HPDE6-E6E7 (cell line): ENCODE measurements at regions not wholly inside any gene's neighbourhood (a gene's known extent, or its start where the extent isn't known, plus 50 kb on each side); places are given as distances from the start of the nearest gene placed in this dataset.
"Not testable (repeated sequence)": the region's sequence is repeated elsewhere in the genome, so short reads cannot be mapped to it uniquely, and the experiment has no call there.

Experiments
- DNase-seq: peaks from one replicate; pipeline ENCODE4 v3.0.0; 2011; ENCODE audit warnings: missing footprints; ENCODE audit errors: extremely low spot score

DNA sequence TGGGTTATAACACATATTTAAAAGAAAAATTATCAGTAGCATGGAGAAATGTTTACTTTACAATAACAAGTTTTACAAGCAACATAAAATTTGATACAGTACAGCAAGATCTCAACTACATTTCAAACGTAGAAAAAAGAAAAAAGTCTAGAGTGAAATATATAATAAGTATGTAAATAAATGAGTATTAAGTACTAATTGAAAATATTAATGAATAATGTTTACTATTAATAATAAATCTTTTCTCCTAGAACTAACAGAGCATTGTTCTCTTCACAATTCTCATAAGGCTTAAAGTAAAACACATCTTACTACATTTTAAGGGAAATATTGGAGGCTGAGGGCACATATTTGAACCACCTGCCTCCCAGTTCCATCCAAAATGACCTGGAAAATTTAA, 72.1 kb downstream of the TMEM212 start:
- no peak for DNase-seq

DNA sequence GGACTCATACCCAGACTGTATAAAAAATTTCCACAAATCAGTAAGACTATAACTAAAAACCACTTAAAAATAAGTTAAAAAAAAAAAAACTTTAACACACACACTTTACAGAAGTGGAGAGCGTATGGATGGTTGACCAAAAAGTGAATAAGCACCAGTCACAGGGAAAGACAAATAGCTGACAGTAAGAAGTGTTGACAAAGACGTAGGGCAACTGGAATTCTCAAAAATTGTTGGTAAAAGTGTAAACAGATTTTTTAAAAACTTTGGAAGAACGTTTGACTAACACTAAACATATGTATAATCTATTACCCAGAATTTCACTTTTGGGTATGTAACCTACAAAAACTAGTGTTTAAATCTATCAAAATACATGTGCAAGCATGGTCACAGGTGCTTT, 73.7 kb downstream of the TMEM212 start:
- no peak for DNase-seq

DNA sequence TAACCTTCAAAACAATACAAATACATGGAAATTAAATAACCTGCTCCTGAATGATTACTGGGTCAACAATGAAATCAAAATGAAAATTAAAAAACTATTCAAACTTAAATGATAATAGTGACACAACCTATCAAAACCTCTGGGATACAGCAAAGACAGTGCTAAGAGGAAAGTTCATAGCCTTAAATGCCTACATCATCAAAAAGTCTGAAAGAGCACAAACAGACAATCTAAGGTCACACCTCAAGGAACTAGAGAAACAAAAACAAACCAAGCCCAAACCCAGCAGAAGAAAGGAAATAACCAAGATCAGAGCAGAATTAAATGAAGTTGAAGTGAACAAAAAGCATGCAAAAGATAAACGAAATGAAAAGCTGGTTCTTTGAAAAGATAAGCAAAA, 79.5 kb downstream of the TMEM212 start:
- not testable (repeated sequence) for DNase-seq

DNA sequence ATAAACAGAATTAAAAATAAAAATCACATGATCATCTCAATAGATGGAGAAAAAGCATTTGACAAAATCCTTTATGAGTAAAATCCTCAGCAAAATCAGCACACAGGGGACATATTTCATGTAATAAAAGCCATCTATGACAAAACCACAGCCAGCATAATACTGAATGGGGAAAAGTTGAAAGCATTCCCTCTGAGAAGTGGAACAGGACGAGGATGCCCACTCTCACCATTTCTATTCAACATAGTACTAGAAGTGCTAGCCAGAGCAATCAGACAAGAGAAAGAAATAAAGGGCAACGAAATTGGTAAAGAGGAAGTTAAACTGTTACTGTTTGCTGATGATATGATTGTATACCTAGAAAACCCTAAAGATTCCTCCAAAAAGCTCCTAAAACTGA, 80.5 kb downstream of the TMEM212 start:
- not testable (repeated sequence) for DNase-seq

DNA sequence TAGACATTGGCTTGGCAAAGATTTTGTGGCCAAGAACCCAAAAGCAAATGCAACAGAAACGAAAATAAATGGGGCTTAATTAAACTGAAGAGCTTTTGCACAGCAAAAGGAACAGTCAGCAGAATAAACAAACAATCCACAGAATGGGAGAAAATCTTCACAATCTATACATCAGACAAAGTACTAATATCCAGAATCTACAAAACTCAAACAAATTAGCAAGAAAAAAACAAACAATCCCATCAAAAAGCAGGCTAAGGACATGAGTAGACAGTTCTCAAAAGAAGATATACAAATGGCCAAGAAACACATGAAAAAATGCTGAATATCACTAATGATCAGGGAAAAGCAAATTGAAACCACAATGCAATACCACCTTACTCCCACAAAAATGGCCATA, 81.7 kb downstream of the TMEM212 start:
- DNase-seq: not testable (repeated sequence)

DNA sequence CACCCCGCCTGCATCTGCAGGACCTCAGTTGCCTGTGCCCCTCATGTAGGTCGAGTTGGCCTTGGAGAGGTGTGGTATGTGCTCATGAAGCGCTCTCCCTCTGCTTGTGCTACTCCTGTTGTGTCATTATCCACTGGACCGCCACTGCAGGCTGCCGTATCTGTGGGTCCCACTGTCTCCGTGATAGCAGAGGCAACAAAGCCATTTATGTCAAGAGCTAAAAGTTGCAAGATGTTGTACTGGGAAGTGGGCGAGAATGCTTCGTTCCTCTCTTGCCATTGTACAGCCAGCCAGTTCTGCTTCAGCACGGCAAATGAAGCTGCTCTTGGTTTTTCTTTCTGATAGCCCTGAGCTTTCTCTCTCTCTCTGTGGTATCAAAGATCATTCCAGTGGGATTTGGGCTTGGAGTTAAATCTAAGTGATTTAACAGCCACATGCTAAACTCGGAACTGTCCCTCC, 89.0 kb downstream of the TMEM212 start:
- no peak for DNase-seq

DNA sequence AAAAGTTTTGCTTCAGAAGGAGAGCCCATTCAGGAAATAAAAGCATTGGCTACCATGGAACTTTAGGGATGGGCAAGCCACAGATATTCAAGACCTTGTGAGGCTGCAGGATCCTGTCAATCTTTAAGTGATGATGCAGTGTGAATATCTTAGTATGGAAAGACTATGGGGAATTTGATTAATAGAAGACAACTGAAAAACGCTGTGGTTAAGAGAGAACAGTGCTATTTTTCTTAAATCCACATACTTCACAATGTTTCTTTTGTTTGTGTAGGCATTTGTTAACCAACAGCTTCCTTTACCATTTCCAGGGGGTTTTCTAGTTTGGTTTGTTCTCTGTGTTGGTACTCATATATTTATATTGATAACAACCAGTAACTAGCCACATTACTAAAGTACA, 90.3 kb downstream of the TMEM212 start:
- DNase-seq: no peak

DNA sequence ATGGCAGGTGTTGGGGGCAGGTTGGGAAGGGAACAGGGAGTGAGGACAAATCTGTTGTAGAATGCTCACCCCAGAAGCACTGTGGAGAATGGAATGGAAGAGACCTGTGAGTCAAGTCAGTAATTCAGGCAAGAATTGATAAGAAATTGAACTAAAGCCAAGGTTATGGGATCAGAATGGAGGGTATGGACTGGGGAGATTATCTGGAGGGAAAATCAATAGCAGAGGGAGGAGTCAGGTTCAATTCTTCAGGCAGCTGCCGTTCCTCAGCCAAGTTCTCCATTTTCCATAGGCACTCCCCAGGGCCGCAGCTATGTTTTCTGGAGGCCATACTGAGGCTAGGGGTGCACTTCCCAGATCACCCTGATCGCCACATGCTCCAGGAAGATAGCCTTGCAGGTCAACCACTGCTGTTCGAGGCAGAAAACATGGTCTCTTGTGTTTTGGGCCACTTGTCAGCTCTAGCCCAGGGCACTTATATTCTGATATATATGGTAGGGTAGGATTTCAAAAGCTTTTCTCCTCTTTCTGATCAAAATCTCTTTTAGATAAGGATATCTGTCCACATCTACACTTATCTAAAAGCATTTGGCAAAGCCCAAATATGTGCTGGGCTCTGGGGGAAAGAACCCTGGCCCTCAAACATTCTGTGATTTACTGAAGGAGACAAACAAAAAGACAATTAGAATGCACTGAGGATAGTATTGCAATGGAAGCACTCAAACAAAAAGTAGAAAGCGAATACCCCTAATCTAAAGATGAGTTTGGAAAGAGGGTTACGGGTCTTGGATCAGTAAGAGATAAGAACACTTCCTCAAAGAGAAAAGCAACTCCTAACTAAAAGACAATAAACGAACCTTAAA, 92.3 kb downstream of the TMEM212 start:
- no peak for DNase-seq

DNA sequence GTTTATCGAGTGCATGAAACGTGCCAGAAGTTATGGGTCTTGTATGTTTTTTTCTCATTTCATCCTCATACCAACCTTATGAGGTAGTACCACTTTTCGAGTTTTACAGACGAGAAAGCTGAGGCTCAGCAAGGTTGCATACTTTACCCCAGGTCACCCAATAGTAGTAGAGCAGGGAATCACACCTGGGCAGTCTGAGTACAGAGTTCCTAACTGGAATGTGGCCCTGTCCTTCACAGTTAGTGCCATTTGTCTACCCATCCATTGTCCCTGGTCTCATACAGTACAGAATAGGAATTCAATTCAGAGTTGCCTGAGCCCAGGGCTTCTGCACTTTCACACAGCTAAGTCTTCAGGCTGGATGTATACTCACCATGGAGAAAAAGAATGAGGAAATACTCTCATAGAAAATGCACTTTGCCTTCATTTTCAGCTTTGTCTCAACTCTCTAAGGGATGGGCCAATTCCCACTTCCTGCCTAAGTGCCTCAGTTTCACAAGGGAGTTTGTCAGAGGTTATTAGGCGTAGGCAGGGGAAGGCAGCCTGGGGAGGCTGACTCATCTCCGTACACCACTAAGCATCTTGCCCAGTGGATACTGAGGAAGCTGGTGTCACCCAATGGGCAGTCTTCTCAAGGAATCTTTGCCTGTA, 93.2 kb downstream of the TMEM212 start:
- DNase-seq: peak; percentile 43

DNA sequence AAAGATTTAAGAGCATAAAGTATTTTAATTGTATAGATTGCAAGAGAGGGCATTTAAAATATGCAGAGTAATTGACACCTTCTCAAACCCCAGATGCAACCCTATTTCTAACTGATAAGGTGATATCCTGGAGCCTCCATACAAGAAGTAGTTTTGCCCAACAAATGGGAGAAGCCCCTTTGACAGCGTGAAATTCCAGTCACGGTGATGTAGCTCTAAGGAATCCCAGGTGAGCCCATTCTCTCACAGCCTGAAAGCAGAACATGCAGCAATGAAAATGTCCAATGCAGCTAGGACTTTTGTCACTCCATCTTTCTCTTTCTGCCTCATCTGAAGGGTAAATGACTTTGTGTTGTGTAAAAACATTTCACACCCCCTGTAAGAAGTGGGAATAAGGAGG, 96.4 kb downstream of the TMEM212 start:
- DNase-seq: no peak

DNA sequence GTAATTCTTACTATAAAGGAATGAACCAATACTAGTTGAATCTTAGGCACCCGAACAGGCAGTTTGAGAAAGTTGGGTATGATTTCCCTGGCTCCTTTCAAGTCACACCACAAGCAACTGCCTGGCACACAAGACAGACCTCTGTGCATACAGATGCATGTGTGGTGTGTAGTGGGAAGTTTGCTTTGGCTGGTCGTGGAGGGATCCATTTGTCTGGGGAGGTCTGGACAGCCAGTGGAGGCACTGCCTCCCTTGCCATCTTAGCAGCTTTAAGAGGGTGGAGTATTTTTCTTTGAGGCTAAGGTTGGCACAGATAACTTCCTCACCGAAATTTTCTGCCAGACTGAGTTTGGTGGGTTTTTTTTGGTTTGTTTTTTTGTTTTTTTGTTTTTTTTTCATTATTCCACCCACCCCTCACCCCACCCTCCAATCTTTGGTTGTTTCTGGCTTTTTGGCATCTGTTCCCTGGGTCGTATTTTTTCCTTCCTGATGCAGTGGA, 97.1 kb downstream of the TMEM212 start:
- DNase-seq: no peak

DNA sequence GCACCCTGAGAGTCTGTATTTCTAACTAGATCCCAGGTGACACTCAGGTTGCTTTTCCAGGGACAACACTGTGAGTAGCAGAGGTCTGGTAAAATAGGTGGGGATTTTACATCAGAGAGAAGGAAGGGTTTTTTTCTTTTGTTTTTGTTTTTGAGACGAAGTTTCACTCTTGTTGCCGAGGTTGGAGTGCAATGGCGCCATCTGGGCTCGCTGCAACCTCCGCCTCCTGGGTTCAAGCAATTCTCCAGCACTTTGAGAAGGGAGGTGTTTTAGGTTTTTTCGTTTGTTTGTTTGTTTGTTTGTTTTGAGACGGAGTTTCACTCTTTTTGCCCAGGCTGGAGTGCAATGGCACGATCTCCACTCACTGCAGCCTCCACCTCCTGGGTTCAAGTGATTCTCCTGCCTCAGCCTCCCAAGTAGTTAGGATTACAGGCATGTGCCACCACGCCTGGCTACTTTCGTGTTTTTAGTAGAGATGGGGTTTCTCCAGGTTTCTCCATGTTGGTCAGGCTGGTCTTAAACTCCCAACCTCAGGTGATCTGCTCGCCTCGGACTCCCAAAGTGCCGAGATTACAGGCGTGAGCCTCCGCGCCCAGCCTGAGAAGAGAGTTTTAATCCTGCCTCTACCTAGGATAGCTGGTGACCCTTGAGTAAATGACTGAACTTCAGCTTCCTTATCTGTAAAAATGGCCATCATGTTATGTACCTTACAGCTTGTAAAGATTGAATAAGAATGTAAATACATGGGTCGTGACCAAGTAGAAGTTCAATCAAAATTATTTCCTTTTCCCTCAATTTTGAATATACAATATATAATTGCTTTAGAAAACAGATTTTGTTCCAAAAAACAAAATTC, 95.9 kb upstream of the FNDC3B start:
- no peak for DNase-seq

DNA sequence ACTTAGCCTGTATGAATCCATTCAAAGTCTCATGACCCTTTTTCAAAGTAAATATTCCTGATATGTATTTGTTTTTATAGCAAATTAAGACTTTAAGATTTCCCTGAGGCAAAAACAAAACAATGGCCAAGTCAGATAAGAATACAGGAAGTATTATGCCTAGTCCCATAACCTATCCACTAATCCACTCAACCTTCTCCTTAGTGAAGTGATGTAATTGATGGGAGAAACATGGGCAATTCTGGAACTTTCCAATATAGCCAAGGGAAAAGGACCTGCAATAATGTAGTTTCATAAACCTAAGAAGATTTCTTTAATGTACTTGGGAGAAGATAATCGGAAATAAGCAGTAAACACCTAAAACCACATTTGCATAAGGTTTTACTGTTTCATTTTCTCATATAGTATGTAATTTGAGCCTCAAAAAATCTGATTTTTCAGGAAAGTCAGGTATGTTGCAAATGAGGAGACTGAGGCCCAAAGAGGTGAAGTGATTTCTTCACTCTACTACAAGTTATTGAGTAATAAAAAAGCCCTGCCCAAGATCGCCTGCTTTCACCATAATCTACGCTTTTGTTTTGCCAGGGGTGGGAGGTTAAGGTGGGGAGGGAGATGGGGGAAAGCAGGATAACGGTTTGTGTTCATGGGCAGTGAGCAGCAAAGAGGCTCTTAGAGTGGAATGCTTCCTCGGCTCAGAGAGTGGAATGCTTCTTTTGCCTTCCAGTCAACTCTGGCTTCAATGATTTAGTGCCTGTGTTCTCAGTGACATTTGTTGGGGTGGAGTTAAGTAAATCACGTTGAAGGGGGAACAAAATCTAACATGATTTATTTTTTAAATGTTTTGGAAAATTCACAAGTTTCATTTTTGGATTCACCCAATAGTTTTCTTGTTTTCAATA, 95.0 kb upstream of the FNDC3B start:
- DNase-seq: no peak

DNA sequence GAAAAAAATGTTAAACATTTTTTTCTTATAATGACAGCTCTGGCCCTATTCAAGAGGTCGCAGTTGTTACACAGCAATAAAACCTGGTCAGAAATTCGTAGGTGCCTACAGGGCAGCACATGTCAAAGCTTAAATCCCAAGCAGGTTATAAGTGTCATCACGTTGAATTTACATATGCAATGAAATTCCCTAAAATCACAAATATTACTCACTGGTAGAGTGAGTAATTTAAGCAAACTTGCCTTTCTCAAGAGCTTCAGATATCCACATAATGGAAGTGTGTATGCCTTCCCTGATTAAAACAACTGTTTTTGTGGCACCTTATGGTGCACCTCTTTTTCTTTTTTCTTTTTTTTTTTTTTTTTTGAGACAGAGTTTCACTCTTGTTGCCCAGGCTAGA, 90.7 kb upstream of the FNDC3B start:
- DNase-seq: no peak

DNA sequence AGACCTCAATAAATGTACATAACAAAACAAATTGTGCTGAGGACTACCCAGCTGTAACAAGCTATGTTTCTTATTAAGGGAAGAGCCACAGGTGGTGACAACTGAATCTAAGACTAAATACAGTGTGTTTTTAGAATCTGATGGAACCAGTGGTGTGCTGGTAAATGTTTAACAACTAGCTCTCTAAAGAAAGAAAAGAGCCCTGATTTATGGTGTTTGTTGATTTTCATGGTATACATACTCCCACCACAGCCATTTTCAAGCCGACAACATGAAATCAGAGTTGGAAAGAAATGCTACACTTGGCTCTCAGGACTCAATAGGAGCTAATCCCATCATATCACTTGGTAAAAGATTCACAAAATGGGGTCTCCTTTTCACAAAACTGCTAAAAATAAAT, 89.8 kb upstream of the FNDC3B start:
- no peak for DNase-seq

DNA sequence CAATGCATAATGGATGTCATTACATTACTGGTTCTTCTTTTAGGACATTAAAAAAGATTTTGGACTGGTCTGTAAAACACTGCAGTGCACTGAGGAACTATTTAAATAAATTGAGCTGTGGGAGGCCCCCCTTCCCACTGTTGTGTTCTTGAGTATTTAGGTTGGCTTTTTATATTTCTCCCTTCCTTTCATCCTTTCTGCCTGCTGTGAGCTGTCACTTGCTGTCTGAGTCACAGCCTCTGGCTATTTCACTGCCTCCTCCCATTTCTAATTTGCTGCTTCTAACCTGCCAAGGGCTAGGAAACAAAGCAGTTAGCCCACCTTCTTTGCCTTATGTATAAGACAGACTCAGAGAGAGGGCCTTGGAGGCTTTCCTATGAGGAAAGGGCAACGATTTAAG, 89.0 kb upstream of the FNDC3B start:
- DNase-seq: peak; percentile 64

DNA sequence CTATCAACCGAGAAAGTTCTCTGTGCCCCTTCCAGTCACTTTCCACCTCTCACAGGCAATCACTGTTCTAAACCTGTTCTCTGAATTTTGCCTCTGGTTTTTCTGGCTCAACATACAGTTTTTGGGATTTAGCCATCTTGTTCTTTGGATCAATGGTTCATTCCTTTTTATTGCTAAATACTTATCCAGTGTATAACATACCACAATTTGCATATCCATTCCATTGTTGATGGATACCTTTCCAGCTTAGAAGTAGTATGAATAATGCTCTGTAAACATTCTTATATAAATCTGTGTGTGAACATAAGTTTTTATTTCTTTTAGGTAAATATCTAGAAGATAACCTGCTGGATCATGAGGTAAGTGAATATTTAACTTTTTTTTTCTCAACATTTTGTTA, 87.8 kb upstream of the FNDC3B start:
- no peak for DNase-seq

DNA sequence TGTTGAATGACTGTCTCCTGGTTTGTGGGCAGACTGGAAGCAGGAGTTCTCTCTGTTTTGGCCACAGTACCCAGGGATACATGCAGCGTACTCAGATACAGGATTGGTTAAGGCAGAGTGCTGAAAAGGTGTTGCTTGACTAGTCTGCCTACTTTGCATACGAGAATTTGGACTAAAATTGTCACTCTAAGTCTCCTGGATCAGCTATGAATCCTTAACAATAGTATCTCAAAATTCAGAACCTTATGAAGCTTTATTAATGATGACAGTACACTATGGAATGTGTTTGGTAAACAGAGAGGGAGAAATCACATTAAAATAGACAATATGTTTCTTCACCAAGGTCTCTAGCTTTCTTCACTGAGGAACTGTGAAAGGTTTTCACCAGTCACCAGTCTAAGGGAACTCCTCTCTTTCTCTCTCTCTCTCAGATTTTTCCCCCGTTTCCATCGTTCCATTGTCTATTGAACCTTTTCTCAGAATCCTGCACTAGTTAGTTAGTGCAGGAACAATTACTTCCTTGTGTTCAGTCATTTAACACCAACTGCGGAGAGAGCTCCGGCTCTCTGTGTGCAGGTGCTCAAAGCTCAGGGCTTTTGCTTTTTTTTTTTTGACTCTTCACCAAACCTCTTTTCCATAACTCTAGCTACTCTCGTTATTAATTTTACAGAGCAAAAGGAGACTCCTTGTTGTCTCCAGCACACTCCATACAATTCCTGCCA, 85.9 kb upstream of the FNDC3B start:
- DNase-seq: no peak

DNA sequence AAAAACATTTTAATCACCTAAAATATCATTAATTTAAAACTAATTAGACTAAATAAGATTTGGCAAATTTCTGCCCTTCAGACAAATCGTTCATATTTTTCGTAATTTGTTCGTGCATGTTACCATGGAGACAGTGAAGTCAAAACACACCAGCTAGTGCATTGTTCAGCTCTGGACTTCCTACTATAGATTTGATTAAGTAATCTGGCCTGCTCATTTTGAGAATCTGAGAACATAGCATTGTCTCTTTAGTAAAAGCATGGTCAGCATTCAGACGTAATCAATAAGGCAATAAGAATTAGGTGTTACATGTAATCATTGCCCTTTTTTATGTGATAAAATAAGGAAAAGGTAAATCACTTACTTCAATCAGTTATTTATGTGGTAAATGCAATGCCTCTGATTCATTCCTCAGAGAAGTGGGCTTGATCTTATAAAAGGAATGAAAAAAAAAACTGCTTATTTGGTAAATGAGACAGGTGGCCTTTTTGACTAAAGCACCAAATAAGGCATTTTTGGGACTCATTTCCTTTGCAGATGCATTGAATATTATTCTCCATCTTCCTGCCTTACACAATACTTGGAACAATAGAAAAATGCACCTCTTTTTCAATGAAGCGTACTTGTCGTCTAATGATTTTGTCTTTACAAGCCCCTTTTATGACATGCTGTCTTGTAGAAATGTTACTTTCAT, 84.5 kb upstream of the FNDC3B start:
- DNase-seq: no peak

DNA sequence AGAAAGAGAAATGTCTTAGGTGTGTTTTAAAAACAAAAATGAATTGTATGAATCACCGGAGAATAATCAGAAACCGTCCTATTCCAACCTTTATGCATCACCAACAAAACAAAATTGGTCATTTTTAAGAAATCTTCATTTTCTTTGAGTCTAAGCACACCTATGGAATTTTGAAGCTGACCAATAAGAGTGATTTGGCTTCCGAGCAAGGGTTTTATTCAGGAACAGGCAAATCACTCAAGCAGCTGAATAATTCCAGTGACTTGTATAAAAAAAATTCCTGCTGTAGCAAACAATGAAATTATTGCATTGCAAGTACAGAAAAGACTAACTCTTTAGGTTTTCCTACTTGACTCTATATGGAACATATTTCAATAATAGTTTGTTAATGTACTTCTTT, 83.8 kb upstream of the FNDC3B start:
- DNase-seq: no peak
